ENCODE measurements at regions not wholly inside any gene's neighbourhood (a gene's known extent, or its start where the extent isn't known, plus 50 kb on each side); places are given as distances from the start of the nearest gene placed in this dataset.

DNA sequence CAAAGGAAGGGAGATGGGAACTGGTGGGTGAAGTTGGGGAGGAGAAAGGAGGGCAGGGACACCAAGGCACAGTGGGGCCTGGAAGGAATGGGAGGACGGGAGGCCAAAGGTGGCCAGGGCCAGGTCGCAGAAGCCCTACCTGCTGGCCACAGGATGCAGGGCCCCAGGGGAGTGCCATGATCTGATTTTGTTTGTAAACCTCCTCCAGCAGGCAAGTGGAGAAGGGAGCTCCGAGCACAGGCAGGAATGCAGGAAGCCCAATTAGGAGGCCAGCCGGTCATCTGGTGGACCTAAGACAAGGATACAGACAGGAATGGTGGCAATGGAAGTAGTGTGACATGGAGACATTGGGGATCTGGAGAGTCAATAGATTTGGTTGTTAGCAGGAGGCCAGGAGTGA lies 107.0 kb upstream of the ZMIZ1 start:
- DNase-seq = no peak

DNA sequence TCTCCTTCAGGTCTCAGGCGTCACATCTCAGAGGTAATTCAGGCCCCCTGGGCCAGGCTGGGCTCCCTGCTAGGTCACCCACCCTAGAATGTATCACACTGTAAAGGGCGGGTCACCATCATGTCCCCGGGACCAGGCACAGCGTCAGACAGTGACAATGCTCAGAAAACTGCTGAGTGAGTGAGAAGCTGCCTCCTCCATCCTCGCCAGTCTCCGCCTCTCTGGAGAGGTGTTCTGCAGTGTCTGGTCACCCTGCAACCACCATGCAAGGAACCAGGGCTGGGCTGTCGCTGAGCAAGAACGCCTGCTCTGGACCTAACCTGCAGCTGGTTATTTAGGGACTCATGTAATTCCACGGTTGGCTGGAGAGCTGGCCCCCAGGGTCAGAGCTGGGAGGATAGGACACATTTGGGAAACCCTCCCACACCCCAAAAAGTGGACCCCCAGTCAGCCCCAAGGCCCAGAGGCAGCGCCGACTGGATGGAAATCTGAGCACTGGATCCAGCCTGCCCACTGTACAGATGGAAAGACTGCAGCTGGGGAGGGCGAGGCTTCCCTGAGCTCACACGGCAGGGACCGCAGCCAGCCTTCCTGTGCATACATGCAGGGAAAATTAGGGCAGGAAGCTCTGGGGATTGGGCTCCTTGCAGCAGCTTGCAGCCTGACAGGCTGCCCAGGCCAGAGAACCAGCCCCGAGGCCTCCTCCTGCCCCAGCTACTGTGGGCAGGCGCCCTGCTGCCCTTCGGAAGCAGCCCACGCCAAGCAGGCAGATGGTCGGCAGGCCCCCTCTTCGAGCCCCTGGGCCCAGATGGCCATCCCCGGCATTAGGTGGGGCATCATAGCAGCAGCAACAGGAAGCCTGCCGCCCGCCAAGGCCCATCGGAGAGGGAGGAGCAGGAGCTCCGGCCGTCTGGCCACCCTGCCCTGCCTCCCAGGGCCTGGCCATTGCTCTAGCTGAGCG lies 105.4 kb upstream of the ZMIZ1 start:
- DNase-seq = no peak

DNA sequence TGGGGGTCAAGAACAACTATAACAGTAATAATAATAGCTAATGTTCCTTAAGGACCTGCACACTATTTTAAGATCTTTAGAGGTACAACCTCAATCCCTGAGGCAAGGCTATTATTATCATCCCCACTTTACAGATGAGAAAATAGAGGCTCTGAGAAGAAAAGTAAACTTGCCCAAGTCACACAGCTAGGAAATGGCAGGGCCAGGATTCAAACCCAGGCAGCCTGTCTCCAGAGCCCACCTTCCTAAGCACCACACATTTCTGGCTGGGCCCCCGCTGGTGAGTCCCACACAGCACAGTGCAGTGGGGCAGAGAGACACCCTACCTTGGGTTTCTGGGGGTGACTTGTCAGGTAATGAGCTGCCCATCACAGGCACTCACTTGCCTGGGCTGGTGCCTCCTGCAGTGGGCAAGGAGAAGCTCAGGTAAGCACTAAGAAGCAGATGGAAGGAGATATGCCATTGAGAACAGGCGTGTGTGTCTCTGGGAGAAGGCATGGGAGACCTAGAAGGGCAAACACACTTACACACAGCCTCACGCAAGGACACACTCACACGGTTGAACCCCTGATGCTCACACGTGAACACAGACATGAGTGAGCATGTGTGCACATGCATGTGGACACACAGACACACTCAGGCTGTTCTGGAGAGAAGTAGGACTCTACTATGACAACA lies 104.4 kb upstream of the ZMIZ1 start:
- DNase-seq = no peak

DNA sequence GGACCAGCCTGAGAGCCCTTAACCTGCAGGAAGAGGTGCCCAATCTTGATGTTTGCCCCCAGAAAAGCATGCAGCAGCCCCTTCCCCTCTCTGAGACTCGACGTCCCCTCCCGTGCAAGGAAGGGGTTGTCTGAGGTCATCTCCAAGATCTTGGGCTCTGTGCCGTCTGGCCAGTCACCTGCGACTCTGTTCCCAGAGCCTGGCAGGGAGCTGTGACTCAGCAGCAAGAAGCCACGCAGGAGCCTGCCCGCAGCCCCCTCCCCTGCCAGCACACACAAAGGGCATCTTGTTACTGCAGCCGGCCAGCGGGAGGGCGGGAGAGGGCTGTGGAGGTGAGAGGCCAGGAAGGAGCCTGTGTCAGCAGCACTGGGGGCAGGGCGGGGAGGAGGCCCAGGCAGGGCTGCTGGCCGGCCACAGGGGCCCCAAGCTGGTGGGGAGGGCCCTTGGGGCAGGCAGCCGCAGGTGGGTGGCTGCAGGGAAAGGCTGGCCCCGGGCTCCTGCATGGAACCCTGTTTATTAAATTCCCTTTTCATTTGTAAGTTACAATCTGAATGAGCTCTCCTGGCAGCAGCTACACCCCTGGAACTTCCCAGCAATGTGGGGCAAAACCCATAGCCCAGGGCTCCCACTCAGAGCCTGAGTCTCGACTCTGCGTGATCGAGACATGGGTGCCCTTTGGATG lies 103.7 kb upstream of the ZMIZ1 start:
- peak; percentile 34 for DNase-seq

DNA sequence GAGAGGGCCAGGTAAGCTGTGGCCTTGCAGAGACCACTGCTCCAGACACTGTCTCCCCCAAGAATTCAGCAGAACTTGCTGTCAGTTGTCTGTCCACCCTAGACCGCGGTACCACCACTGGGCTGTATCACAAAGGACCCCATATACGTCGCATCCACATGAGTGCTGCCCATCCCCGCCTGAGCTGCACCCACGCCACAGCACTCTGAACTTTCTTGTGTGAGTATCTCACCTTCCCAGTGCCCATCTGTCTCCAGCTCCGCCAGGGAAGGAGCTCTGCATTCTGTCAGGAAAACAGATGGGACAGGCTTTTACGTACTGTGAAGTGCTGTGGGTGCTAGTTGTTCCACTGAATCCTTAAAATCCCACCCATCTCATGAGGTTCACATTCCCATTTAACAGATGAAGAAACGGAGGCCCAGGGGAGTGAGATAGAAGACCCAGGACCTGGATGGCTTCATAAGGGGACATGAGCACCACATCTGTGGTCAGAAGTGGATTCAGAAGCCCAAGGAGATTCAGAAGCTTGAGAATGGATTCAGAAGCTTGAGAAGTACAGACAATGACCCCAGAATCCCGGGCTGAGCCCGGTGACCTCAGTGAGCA lies 102.5 kb upstream of the ZMIZ1 start:
- DNase-seq = no peak

DNA sequence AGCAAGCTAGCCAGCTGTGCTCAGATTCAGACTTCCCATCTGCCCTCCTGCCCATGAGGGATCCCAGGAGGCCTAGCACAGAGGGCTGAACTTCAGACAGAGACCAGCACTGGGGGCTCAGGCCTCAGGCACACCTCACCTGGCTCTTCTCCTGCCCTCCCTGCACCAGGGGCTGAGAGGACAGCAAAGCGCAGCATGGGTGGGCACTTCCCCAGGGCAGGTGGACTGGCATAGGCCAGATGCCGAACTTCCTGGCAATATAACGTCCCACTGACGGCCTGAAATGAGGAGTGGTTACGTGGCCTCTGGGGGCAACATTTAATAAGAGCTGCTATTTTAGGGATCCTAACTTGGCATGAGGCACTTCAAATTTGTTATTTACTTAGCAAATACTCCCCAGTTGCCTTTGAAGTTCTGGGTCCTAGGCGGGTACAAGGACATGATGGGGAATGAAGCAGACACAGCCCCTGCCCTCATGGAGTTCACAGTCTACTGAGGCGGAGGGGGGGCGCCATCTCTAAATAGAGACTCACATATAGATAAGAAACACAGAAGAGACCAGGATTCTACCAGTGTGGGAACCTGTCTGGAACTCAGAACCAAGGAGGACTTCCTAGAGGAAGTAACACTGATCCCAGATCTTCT lies 101.8 kb upstream of the ZMIZ1 start:
- DNase-seq = no peak

DNA sequence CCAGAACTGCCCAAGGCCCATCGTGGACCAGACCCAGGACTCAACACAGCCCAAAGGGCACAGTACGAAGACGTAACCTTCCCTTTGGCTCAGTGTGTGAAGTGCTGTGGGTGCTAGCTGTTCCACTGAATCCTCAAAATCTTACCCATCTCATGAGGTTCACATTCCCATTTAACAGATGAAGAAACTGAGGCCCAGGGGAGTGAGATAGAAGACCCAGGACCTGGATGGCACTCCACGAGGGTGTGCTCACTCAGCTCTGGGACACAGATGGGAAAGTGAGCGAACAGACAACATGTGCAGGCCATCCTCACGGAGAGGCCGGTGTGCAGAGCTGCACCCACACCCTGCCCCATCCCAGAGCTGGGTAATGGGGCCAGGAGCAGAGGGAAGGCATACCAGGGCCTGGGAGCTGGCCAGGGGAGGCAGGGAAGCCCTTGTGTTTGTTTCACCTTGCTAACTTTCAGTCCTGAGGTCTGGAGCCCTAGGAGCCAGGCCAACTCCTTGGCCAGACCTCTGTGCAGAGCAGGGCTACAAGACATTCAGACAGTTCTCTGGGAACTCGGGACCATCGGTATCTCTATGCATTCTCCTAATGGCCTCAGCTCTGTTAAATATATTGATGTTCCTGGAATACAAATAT lies 100.3 kb upstream of the ZMIZ1 start:
- DNase-seq = no peak

DNA sequence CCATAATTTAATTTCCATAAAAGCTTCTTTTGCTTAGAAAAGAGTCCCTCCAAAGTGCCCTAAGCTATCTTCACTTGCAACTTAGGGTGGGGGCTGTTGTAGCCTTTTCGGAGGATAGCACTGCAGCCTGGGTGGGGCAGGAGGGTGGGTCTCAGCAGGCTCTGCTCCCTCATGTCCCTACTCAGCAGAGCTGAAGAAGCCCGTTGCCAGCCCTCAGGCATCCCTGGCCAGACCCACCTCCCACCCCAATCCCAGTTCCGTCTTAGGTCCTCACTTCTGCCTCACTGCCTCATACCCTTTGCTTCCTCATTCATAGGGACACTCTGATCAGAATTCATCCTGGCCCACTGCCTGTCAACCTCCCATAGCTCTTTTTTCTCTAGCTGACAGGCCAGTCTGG lies 99.8 kb upstream of the ZMIZ1 start:
- no peak for DNase-seq

DNA sequence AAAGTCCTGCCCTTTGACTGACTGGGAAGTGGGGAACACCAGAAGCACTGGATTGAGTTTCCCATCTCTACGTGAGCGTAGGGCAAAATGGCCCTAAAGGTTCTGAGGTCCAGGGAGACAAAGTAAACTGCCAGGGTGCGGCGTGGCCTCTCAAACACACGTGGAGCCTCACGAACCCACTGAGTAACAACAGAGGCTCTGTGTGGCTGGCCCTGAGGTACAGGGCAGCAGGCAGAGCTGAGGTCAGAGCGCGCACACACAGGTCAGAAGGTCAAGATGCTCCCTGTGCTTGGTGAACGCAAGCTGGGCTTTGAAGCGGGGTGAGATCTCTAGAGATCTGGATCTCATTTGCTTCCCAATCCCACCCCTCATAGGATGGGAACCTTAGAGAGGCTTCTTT lies 99.0 kb upstream of the ZMIZ1 start:
- DNase-seq = no peak

DNA sequence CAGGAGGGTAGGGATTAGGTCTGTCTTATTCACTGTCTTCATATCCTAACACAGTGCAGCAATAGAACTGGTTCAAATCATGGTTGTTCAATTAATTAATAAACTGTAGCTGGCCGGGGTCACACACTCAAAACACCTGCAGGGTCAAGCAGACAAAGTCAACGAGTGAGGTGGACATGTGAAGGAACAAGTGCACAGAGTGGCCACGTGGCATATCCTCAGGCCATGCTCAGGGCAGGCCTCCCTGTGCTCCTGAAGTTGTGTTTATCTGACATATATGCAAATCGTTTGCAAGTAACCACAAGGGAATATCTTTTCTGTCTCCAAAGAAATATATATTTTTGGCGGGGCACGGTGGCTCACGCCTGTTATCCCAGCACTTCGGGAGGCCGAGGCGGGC lies 98.5 kb upstream of the ZMIZ1 start:
- DNase-seq = no peak

DNA sequence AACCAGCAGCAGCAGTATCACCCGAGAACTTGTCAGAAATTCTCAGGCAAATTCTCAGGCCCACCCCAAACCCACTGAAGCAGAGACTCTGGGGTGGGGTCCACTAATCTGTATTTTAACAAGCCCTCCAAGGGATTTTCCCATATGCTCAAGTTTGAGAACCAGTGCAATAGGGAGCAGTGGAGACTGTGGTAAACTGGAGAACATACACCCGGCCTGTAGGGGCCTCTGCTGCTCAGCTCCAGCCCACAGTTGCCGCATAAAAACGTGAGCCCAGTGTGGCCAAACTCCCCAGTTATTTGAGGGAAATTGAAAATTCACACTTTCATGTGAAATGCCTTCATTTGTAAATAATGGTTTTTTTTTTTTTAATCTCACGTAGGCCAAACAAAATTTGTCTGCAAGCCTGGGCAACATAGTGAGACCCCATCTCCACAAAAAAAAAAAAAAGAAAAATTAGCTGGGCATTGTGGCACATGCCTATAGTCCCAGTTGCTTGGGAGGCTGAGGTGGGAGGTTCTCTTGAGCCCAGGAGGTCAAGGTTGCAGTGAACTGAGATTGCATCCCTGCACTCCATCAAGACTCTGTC lies 97.6 kb upstream of the ZMIZ1 start:
- DNase-seq = no peak

DNA sequence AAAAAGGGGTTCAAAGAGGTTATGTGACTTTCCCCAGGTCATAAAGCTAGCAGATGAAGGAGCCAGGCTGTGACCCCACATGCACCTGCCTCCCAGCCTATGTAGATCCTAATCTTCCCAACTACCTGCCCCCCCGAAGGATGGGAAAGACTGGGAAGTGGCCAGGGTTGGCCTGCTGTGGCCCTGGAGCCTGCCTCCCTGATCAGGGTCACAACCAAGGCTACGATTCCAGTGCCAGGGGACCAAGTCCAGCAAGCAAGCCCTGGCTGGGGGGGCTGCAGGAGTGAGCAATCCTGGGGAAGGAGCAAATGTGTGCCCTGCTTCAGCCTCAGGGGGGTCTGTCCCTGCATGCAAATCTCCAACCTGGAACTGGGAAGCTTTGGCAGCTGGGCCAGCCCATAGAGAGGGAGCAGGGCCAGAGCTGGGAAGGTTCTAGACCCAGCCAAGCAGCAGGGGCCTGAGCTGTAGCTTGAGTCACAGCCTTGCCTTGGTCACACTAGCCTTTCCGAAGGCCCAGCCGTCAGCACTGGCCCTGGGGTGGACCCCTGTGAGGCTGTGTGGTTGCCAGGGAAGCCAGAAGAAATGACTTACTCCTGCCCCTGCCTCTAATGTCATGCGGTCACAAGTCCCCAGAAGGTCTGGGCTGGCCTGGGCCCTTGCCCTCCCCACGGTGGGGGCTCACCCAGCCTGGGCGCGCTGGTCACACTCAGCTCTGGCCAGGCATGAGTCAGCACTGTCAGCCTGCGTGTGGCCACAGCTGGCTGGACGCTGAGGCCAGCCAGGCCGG lies 96.4 kb upstream of the ZMIZ1 start:
- DNase-seq = no peak

DNA sequence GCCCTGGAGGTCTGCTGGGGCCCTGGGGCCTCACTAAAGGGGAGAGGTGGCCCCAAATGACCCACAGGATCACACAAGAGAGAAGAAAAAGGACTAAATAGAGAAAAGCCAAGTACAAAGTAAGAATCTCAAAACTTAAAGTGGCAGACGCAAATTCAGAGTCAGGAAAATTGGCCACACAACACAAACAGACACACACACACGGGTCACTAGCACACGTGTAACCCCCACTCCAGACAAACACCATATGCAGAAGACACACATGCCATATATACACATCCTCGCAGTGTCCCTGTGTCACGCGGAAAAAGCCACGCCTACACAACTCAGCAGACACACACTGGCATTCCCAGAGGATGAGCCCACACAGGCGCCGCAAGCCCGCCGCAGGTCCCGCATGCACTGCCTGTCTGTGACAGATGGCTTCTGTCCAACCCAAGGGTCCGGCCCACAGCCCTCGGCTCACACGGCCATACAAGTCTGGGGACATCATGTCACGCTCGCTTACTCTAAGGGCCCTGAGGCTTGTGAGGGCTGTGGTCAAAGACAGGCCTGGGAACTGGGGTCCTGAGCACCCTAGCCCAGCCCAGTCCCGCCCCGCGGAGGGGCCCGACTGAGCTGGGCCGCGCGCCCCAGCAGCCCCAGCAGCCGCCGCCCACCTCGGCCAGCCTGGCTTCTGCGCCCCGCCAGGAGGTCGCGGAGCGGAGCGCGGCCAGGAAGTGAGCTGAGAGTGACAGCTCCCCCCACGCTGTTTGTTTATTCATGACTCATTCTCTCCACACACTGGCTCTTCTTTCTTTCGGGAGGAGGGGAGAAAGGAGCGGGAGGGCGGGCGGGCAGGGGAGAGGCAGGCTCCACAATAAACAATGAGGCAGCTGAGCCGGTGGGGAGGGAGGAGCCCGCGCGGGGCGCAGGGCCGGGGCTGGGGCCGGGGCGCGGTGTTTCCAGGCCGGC lies 95.5 kb upstream of the ZMIZ1 start:
- DNase-seq = peak; percentile 76

DNA sequence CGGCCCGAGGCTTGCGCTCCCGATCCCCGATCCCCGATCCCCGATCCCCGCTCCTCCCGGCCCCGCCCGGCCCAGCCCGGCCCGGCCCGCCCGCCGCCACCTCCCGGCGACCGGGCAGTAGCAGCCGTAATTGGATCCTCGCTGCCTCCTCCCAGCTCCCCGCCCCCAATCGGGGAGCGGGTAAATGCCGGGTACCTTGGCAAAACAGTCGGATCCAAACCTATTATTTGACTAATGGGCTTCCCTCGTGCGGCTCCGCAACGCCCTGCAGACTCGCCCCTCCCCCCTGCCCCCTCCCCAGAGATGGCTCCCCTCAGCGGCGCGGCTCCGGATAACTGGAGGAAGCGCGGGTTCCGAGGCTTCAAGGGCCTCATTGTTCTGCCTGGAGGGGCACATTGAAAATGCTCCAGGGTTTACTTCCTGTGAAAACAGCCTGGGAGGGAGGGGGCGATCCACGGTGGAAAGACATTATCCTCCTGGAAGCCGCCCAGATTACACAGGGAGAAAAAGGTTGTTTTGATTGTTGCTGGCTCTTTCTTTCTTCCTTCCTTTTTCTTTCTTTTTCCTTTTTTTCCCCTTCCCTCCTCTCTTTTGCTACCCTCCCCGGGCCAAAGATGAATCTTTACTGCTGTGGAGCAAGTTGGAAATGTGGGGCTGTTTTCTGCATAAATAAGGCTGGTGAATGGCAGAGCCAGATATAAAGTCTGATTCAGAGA lies 94.7 kb upstream of the ZMIZ1 start:
- peak; percentile 56 for DNase-seq

DNA sequence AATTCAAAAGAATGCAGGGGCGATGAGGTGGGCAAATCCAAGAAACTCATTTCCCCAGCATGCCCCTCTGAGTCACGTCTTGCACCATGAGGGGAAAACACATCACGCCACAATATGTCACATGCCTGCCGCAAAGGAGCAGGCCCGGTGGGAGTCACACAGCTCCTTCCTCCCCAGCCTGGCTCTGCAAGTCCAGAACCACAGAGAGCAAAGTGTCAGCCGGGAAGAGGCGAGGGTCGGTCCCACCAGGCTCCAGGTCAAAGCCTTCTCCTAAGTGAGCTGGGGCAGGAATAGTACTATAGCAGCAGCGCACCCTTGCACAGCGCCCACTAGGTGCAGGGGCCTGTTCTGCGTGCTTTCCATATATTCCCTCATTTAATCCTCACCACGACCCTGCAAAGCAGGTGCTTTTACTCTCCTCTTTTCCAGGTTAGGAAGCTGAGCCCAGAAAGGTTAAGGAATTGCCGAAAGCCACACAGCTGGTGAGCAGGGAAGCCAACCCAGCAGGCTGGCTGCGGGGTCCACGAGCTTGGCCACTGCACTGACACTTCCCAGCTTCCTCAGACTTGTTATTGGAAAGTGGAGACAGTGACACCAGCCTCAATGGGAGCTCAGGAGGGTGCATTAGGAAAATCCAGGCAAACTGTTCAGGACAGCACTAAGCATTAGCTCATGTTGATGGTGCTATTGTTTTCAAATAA lies 94.0 kb upstream of the ZMIZ1 start:
- DNase-seq = peak; percentile 25

DNA sequence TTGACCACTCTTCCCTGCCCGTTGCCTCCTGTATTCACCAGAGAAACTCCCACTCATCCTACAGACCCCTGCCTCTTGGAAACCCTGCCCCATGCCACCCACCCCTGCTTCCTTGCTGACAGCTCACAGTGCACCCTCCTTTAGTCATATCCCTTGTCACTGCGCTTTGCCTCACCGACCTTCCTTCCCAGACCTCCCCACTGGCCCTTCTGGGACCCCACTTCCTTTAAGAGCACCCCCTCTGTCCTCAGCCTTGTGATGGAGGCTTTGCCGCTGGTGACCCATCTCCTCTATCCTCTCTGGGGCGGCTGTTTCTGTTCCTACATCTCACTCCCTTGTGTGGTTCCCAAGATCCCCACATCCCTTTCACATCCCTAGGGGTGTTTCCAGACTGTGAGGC lies 92.8 kb upstream of the ZMIZ1 start:
- no peak for DNase-seq

DNA sequence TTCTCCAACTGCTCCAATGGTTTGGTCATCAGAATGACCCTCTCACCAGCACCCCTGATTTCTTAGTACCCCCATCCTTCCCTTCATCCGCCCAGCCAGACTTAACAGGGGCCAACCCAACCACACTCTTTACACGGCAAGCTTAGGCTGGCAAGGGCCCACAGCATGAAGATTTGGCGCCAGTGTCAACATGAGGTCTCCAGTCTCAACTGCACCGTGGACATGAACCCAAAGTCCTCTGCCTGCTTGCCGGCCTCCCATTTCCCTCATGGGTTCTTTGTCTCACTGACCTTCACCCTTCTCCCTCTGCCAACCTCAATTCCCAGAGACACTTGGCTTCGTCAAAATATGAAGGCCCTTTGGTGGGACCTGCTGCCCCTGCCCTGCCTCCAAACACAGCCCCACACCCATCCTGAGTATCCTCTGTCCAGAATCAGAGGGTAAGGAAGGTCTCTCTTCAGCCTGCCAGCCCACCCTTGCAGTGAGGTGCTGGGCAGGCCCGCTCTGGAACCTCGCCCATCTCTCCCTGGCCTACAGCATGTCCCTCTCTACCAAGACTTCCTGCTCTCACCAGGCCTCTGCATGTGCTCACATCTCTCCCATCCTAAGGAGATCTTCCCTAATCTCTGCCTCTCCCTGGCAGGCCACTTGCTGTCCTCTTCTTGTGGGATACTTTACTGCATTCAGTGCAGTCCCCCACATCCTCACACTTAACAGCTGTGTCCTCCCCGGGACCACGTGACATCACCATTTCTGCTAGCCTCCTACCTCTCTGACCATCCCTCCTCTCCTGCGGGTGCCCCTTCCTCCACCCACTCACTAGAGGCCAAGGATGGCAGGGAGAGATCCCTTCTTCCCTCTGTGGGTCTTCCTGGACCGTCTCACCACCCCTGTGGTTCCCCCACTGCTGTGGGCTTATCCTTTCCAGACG lies 91.7 kb upstream of the ZMIZ1 start:
- no peak for DNase-seq
